ENCODE measurements at regions not wholly inside any gene's neighbourhood (a gene's known extent, or its start where the extent isn't known, plus 50 kb on each side); places are given as distances from the start of the nearest gene placed in this dataset.

DNA sequence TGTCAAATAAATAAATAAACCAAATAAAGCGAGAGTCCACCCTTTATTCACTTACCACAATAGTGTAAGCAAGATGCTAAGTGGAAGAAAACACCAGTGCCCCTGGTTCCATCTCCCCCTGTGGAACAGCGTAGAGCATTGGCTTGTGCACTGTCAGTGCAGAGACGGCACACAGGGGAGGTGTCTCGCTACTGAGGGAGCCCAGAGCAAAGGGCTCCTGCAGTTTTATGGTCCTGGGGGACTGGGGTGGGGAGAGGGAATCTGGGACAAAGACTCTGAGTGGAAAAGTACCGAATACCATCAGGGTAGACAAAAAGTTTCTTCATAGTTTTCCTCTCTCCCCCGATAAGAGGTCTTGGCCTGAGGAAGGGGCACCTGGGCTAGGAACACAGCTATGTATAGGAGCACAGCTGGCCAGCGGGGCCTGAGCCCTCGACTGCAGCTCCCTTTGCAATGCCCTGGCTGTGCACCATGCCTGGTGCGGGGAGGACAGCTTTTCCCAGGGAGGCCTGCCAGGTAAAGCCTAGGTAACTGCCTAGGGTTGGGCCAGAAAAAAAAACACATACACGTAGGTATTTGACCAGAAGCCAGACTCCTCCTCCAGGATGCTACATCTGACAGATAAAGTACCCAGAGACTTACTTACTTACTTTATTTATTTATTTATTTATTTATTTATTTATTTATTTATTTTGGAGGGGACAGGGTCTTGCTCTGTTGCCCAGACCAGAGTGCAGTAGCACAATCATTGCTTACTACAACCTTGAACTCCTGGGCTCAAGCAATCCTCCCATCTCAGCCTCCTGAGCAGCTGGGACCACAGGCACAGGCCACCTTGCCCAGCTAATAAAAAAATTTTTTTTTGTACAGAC is 88.8 kb upstream of the KIF5B start (continued):
- TF ChIP-seq, protein P1, sequence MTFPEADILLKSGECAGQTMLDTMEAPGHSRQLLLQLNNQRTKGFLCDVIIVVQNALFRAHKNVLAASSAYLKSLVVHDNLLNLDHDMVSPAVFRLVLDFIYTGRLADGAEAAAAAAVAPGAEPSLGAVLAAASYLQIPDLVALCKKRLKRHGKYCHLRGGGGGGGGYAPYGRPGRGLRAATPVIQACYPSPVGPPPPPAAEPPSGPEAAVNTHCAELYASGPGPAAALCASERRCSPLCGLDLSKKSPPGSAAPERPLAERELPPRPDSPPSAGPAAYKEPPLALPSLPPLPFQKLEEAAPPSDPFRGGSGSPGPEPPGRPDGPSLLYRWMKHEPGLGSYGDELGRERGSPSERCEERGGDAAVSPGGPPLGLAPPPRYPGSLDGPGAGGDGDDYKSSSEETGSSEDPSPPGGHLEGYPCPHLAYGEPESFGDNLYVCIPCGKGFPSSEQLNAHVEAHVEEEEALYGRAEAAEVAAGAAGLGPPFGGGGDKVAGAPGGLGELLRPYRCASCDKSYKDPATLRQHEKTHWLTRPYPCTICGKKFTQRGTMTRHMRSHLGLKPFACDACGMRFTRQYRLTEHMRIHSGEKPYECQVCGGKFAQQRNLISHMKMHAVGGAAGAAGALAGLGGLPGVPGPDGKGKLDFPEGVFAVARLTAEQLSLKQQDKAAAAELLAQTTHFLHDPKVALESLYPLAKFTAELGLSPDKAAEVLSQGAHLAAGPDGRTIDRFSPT (tag by site-specific recombination; IDR thresholded peaks at IDR 0.05), result no peak
- TF ChIP-seq MYNN (tag by site-specific recombination; IDR thresholded peaks at IDR 0.05; ENCODE audit: borderline replicate concordance) (peak; percentile 26; the same call in 1 of the 2 replicates), ZBTB8A (tag by site-specific recombination; IDR thresholded peaks at IDR 0.05) (peak; percentile 68), ZNF266 (tag by site-specific recombination; IDR thresholded peaks at IDR 0.05; ENCODE audit: low read depth) (peak; percentile 66; the same call in 1 of the 2 replicates), ZNF394 (tag by site-specific recombination; IDR thresholded peaks at IDR 0.05; ENCODE audit: borderline replicate concordance) (peak; percentile 88; the same call in 1 of the 2 replicates), FEZF1 (tag by site-specific recombination; IDR thresholded peaks at IDR 0.05) (no peak), ZNF132 (tag by site-specific recombination; IDR thresholded peaks at IDR 0.05; ENCODE audit: borderline replicate concordance) (no peak), BCL11A (tag by site-specific recombination; IDR thresholded peaks at IDR 0.05; ENCODE audit: low read depth) (no peak), ZNF202 (tag by site-specific recombination; IDR thresholded peaks at IDR 0.05; ENCODE audit: borderline replicate concordance) (no peak), ZNF138 (tag by site-specific recombination; IDR thresholded peaks at IDR 0.05; ENCODE audit: borderline replicate concordance) (no peak), ZNF555 (tag by site-specific recombination; conservative IDR thresholded peaks at IDR 0.05) (peak; percentile 83), ZNF548 (tag by site-specific recombination; IDR thresholded peaks at IDR 0.05) (no peak), ZNF19 (tag by site-specific recombination; IDR thresholded peaks at IDR 0.05; ENCODE audit: low read depth) (0 out of 2 replicates have a peak, but pooled peaks have one; percentile 33), ZNF561 (tag by site-specific recombination; IDR thresholded peaks at IDR 0.05; ENCODE audit: borderline replicate concordance) (no peak)
- TF ChIP-seq, protein P2, sequence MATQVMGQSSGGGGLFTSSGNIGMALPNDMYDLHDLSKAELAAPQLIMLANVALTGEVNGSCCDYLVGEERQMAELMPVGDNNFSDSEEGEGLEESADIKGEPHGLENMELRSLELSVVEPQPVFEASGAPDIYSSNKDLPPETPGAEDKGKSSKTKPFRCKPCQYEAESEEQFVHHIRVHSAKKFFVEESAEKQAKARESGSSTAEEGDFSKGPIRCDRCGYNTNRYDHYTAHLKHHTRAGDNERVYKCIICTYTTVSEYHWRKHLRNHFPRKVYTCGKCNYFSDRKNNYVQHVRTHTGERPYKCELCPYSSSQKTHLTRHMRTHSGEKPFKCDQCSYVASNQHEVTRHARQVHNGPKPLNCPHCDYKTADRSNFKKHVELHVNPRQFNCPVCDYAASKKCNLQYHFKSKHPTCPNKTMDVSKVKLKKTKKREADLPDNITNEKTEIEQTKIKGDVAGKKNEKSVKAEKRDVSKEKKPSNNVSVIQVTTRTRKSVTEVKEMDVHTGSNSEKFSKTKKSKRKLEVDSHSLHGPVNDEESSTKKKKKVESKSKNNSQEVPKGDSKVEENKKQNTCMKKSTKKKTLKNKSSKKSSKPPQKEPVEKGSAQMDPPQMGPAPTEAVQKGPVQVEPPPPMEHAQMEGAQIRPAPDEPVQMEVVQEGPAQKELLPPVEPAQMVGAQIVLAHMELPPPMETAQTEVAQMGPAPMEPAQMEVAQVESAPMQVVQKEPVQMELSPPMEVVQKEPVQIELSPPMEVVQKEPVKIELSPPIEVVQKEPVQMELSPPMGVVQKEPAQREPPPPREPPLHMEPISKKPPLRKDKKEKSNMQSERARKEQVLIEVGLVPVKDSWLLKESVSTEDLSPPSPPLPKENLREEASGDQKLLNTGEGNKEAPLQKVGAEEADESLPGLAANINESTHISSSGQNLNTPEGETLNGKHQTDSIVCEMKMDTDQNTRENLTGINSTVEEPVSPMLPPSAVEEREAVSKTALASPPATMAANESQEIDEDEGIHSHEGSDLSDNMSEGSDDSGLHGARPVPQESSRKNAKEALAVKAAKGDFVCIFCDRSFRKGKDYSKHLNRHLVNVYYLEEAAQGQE (tag by site-specific recombination; IDR thresholded peaks at IDR 0.05), result peak; percentile 66; the same call in 1 of the 2 replicates
- TF ChIP-seq, protein P3, sequence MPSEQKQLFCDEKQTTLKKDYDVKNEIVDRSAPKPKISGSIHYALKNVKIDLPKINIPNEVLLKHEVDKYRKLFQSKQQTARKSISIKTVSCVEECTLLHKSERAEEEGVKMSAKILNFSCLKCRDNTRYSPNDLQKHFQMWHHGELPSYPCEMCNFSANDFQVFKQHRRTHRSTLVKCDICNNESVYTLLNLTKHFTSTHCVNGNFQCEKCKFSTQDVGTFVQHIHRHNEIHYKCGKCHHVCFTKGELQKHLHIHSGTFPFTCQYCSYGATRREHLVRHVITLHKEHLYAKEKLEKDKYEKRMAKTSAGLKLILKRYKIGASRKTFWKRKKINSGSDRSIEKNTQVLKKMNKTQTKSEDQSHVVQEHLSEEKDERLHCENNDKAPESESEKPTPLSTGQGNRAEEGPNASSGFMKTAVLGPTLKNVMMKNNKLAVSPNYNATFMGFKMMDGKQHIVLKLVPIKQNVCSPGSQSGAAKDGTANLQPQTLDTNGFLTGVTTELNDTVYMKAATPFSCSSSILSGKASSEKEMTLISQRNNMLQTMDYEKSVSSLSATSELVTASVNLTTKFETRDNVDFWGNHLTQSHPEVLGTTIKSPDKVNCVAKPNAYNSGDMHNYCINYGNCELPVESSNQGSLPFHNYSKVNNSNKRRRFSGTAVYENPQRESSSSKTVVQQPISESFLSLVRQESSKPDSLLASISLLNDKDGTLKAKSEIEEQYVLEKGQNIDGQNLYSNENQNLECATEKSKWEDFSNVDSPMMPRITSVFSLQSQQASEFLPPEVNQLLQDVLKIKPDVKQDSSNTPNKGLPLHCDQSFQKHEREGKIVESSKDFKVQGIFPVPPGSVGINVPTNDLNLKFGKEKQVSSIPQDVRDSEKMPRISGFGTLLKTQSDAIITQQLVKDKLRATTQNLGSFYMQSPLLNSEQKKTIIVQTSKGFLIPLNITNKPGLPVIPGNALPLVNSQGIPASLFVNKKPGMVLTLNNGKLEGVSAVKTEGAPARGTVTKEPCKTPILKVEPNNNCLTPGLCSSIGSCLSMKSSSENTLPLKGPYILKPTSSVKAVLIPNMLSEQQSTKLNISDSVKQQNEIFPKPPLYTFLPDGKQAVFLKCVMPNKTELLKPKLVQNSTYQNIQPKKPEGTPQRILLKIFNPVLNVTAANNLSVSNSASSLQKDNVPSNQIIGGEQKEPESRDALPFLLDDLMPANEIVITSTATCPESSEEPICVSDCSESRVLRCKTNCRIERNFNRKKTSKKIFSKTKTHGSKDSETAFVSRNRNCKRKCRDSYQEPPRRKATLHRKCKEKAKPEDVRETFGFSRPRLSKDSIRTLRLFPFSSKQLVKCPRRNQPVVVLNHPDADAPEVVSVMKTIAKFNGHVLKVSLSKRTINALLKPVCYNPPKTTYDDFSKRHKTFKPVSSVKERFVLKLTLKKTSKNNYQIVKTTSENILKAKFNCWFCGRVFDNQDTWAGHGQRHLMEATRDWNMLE (tag by site-specific recombination; conservative IDR thresholded peaks at IDR 0.05; ENCODE audit: low read depth), result peak; percentile 85
